ENCODE measurements at regions not wholly inside any gene's neighbourhood (a gene's known extent, or its start where the extent isn't known, plus 50 kb on each side); places are given as distances from the start of the nearest gene placed in this dataset.
A peak's percentile ranks its signal among the peaks of the same experiment; 100 is the strongest.
"Not testable (repeated sequence)": the region's sequence is repeated elsewhere in the genome, so short reads cannot be mapped to it uniquely, and the experiment has no call there.

DNA sequence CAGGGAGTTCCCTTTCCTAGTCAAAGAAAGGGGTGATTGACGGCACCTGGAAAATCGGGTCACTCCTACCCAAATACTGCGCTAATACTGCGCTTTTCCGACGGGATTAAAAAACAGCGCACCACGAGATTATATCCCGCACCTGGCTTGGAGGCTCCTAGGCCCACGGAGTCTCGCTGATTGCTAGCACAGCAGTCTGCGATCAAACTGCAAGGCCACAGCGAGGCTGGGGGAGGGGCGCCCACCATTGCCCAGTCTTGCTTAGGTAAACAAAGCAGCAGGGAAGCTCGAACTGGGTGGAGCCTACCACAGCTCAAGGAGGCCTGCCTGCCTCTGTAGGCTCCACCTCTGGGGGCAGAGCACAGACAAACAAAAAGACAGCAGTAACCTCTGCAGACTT is 504.1 kb downstream of the HTR1B start:
- not testable (repeated sequence) for DNase-seq

DNA sequence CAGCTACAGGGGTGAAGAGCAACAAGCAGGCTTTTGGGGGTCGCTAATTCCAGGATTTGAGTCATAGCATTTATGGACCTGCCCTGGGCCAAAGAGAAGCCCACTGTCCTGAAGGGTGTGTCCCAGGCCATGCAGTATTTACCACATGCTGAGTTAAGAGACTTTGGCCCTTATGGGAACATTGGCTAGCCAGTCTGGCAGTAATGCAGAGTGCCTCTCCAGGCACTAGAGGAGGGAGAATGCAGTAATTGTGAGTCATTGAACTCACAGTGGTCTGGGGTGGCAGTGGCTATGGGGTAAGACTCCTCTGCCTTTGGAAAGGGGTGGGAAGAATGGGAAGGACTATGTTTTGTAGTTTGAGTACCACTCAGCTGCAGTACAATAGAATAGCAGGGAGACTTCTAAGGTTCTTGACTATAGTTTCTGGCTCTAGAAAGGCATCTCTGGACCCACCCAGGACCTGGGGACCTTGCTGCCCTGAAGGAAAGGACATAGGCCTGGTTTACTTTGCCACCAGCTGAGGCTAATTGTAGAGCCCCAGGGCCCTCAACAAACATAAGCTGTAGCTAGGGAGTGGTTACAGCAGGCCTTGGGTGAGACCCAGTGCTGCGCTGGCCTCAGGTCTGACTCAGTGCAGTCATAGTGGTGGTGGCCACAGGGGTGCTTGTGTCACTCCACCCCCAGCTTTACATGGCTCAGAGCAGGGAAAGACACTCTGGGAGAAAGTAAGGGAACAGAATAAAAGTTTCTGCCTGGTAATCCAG is 520.9 kb downstream of the HTR1B start:
- no peak for DNase-seq

DNA sequence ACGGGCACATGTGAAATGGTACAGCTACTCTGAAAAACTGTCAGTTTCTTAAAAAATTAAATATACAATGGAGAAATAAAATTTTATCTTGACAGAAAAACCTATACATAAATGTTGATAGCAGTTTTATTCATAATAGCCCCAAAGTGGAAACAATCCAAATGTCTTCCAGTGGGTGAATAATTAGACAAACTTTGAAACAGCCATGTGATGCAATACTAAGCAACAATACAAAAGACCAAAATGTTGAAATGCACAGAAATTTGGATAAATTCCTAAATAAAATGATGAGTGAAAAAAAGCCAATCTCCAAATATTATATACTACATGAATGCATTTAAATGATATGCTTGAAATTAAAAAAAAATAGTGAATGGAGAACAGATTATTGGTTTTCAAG is 523.1 kb downstream of the HTR1B start:
- peak; percentile 22 for DNase-seq

DNA sequence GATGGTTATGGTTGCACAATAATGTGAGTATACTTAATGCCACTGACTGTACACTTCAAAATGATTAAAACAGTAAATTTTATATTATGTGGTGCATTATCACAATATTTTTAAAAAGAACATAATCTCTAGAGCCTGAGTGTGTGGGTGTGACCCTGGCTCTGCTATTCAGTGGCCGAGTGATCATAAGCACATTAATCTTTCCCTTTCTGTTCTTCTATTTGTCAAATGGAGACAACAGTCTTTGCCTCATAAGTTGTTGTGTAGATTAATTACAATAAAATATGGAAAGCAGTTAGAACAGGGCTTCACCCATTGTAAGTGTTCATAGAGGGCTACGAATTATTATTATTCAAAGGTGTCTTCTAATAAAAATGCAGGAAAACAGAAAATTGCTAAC is 548.6 kb downstream of the HTR1B start:
- no peak for DNase-seq

DNA sequence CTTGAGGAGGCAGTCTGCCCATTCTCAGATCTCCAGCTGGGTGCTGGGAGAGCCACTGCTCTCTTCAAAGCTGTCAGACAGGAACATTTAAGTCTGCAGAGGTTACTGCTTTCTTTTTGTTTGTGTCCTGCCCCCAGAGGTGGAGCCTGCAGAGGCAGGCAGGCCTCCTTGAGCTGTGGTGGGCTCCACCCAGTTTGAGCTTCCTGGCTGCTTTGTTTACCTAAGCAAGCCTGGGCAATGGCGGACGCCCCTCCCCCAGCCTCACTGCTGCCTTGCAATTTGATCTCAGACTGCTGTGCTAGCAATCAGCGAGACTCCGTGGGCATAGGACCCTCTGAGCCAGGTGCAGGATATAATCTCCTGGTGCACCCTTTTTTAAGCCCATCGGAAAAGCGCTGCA is 557.8 kb downstream of the HTR1B start:
- DNase-seq, result not testable (repeated sequence)

DNA sequence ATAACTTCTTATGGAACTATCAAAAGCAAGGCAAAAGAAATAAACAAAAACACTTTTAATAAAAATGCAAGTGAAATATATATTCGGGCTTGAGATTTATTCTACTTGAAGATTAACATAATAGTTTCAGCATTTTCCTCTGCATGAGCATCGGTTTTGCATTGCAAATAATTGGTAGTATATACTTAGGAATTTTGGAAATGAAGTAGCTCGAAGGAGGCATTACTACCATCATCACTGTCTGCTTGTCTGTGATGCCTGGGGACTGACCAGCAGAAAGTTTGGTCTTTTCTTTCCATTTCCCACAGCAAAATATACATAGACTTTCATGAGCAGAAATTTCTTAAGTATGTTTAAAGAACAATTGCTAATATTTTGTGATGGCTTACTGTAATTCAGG is 570.7 kb downstream of the HTR1B start:
- no peak for DNase-seq

DNA sequence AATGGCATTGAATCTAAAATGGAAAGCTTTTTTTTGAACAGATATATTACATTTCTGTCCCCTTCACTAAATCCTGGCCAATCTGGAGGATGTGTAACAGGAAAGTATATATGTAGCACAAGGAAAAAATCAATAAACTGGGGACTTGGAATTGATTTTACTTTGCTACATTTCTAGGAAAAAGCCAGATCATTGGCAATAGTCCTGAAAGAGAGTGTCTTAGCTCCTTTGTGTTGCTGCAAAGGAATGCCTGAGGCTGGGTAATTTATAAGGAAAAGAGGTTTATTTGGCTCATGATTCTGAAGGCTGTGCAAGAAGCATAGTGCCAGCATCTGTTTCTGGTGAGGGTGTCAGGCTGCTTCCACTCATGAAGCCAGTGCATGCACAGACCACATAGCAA is 574.9 kb downstream of the HTR1B start:
- DNase-seq, result no peak

DNA sequence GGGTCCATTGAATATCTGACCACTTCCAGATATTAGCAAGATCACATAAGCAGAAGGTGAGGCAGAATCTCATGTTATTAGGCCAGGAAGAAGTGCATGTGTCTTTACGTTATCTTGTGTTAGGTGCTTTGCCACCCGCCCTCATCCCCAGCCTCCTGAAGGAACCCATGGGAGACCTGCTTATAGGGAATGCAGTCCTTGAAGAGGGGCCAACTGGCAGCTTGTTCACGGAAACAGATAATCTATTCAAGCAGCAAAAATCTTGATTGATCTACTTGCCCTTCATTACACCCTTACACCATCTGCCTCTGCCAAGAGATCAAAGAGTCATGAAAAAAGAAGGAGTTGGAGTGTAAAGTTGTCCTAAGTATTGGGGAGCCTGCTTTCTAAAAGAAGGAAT is 576.4 kb downstream of the HTR1B start:
- no peak for DNase-seq

DNA sequence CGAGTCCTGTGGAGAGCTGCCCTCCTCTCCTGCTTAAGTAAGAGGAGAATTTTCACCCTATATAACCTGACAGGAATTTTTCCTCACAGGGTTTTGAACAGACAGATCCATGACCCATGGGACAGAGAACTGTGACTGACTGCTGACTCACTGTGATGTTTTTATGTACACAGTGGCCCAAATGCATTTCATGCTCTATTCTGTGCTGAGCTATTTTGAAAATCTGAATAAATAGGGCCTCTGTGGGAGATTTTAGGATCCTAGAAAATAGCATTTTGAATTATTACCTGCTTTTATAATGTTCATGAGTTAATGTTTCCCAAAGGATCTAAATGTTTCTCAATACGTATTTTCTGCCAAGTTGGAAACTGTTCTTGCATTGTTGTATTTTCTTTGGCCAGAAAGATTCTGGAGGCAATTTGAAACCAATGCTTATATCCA is 577.4 kb downstream of the HTR1B start:
- DNase-seq, result peak; percentile 73

DNA sequence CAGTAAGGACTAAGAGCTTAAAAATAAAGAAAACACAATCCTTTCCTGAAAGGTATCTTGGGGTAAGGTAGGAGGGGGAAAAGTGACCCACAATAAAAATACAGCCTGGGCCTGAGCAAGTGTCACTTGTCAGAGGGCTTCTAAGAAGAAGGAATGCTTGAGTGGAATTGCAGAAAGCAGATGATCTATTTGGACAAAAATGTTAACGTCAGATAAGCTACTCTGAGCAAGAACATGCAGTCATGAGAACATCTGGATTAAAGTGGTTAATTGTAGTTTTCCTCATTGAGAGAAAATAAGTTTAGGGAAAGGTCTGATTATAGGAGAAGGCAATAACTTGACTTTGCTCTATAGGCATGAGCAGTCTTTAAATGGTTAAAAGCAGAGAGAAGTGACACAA is 581.9 kb downstream of the HTR1B start:
- peak; percentile 20 for DNase-seq

DNA sequence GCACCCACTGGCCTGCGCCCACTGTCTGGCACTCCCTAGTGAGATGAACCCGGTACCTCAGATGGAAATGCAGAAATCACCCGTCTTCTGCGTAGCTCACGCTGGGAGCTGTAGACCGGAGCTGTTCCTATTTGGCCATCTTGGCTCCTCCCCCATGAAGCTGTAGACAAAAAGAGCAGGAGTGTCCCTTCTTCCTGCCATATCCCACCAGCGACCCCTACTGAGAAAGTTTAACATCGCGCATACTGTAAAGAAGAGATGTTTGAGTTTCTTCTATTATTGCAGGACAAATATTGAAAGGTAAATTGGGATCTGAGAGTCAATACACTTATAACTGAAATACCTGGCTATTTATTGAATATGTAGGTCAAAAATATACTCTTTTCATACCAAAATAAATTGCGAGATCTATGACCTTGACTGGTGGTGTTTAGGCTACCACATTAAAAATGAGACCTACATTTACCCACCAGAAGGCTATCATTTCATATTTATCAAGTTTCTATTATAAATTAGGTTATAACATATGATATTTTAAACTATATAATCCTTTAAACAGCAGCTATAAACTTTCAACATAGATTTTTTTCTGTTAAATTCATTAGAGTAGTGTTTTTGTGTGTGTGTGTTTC is 586.3 kb downstream of the HTR1B start:
- peak; percentile 22 for DNase-seq

DNA sequence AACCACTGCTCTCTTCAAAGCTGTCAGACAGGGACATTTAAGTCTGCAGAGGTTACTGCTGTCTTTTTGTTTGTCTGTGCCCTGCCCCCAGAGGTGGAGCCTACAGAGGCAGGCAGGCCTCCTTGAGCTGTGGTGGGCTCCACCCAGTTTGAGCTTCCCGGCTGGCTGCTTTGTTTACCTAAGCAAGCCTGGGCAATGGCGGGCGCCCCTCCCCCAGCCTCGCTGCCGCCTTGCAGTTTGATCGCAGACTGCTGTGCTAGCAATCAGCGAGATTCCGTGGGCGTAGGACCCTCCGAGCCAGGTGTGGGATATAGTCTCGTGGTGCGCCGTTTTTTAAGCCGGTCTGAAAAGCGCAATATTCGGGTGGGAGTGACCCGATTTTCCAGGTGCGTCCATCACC is 586.9 kb downstream of the HTR1B start:
- DNase-seq, result not testable (repeated sequence)

DNA sequence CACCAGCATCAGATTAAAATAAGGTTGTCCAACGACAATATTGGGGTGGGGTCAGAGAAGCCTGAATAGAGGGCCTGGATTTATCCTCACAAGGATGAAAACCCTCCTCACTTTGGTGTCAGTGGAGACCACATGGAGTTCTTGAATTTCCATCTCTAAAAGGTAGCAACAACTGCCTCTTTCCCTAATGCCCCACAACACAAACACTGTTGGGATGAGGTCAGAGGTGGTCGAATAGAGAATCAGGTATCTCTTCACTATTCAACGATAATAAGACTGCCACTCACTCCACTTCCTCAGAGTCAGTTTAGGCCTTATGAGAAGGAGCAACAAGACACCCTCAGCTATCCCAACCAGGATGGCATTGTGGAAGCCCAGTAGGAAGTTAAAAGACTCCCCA is 596.1 kb downstream of the HTR1B start:
- DNase-seq, result no peak

DNA sequence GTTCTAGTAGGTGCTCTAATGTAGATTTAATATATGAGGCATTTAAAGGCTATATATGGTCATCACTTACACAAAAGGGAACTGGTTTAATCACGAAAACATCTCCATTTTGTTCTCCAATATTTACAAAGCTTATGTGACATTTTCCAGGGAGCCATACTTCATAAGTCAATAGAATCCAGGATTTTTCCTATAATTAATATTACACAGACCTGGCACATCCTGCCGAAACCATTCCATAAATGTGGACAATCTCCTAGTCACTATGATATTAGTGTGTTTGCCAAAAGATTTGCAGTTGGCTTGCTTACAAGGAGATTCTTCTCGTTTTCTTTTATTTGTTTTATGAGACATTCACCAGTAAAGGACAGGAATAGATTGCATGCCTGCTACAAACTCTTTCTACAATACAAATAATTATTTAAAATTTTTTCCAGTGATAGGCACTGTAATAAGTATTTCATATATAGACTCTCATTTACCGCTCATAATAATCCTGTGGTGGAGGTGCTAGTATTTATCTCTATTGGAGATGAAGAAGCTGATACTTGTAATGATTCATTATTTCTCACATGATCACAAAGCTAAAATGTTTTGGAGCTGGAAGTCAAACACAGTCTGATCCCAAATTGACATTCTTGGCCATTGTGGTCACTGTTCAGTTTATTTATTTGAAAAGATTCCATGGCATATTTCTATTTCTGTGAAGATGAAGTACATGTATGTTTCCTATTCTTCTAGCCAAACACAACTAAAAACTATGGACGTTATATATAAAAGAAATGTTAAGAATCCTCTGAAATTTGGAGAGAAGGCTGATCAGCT is 597.0 kb downstream of the HTR1B start:
- DNase-seq, result peak; percentile 51

DNA sequence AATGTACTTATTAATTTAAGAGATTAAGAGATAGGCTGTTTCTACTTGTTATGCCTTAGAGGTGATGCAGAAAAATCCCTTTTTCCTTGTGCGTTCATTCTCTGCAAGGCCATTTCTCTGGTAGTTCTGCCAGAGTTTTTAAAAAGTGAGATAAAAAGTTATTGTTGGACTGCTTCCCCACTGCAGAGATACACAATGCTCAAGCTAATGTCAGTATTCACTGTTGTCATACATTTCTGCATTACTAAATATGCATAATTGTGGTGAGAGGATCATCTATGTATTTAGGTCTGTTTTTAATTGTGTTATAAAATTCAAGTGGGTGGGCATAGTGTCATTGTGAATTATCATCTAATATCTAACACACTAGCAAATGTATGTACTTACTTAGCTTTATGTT is 600.4 kb downstream of the HTR1B start:
- peak; percentile 51 for DNase-seq

DNA sequence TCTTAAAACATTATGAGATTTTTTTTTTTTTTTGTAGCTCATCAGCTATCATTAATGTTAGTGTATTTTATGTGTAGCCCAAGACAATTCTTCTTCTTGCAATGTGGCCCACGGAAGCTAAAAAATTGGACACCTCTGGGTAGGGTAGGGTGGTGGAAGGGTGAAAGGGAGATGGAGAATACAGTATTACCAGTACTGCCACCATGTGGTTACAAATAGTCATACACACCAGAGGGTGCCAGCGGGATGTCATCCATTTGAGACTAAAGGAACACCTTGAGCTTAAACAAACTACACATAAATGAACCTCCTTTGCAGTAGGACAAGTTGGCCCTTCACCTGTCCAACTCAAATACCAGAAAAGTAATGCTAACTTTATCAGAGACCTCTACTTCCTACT is 601.9 kb downstream of the HTR1B start:
- no peak for DNase-seq

DNA sequence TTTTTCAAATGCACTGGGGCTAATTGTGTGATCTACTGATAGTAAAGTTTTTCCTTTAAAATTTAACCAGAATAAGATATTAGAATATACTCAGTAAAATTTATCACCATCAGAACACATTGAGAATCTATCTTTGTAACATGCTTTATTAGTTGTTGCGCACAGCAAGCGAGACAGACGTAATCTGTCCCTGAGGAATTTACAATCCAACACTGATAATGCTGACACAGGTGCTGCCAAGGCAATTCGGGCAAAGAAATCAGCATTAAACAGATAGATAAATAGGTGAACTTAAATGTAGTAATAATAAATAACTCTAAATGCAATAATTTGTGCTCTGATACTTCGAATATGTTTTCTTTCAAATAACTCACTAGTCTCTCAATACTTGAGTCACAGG is 607.2 kb downstream of the HTR1B start:
- no peak for DNase-seq

DNA sequence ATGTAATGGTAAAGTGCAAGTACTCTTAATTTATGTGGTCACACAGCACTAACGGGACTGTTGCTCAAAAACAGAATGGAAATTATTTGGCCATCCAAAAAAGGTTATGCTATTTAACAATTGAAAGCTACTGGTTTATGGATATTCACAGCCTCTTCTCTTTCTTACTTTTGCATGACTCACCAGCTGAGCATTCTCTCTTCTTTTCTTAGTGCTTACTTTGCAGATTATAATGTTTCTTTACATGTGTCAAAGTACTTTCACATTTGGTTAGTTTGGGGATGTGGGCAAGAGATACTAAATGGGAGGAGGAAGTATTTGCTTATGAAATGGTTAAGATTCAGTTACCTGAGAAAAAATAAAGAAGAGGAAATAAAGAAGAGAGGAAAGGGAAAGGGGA is 610.5 kb downstream of the HTR1B start:
- peak; percentile 55 for DNase-seq

DNA sequence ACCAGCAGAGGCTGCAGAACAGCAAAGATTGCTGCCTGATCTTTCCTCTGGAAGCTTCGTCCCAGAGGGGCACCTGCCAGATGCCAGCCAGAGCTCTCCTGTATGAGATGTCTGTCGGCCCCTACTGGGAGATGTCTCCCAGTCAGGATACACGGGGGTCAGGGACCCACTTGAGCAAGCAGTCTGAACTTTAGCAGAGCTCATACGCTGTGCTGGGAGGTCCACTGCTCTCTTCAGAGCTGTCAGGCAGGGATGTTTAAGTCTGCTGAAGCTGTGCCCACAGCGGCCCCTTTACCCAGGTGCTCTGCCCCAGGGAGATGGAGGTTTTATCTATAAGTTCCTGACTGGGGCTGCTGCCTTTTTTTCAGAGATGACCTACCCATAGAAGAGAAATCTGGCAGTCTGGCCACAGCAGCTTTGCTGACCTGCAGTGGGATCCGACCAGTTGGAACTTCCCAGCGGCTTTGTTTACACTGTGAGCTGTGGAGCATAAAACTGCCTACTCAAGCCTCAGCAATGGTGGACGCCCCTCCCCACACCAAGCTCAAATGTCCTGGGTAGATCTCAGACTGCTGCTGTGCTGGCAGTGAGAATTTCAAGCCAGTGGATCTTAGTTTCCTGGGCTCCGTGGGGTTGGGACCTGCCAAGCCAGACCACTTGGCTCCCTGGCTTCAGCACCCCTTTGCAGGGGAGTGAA is 613.9 kb downstream of the HTR1B start:
- not testable (repeated sequence) for DNase-seq

DNA sequence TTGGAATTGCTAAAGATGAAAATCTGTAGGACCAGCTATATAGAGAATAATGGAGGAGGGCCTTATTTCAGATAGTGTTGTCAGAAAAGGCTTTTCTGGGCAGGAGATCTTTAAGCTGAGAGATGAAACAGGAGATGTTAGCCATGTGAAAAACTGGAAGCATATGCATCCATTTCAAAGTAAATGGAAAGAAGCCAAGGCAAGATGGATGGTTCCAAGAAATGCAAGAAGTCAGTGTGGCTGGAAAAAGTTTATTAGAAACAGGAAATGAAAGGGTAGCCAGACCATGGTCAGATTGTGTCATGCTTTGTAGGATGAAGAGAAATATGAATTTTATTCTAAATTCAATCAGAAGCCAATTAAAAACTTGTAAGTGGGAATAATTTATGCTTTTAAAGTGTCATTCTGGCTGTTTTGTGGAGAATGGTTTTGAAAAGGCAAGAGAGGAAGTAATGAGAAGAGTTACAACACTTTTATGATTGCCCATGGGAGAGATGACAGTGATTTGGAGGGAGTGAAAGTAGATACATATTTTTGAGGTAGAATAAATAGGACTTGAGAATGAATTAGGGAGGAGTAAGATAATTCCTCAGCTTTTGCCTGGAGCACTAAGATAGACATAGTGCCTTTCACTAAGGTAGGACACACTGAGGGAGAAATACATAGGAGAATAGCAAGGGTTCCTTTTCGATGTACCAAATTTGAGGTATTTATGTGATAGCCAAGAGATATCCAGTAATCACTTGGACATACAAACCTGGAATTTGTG is 620.1 kb downstream of the HTR1B start:
- peak; percentile 21 for DNase-seq

DNA sequence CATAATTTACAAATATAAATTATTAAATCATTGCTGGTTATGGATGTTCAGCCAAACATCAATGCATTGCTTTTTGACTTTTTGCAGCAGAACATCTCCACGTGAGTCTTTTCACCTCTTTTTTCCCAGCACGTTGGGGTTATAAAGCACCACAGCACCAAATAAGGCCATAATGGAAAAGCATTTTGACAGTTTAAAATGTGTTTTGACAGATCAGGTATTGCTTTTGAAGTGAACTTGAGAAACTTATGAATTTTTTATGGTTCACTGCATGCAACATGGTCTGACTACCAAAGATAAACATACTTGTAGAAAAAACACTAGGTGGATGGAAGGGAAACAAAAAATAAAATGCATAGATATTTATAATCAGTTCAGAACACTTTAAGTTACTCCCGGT is 622.4 kb downstream of the HTR1B start:
- DNase-seq, result no peak

DNA sequence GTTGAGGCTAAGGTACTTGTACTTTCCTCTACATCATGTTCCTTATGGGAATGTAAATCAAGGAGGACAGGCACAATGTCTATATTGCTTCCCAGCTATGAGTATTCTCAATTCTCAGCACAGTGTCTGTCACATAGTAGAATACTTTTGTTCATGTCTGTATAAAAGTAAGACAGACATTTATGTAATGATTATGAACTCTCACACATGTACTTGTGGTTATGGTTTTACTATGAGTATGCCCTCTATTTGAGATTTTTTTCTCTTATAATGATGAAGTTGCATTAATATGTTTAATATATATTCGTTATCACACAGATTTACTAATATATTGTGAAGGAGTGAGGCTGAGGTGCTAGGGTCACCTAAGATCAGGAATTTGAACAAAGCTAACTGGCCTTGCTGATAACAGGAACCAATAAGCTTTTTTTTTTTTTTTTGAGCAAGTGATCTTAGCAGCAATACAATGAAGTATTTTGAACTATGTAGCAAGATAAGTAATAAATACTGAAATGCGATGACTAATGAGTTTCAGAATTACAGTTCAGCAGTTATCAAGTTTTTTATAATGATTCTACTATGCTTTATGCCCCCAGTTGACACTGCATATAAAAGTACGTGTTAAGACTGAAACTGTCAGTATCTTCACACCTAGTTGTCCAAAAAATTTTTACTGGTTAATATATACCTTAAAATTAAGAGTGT is 623.1 kb downstream of the HTR1B start:
- no peak for DNase-seq
